A549 (cell line): ENCODE measurements at regions not wholly inside any gene's neighbourhood (a gene's known extent, or its start where the extent isn't known, plus 50 kb on each side); places are given as distances from the start of the nearest gene placed in this dataset.

Source experiments
- ATAC-seq, 2 experiments: fragments of 200-7000 bp in 1 of 2; fragments of >200 bp in 1 of 2; cut with Nextera tagmentation in 1 of 2; cut with Tn5 transposase in 1 of 2; 3 replicates each; pipeline versions ENCODE4 v1.8.0 to v1.9.1; 2018 to 2020; ENCODE audit warnings: mild to moderate bottlenecking in 1 of 2, moderate library complexity in 1 of 2
- CTCF ChIA-PET: fragments of 300-600 bp; sonication (Branson Sonifier 250); formaldehyde crosslinking; extraction: SDS; loops from one replicate; lab custom pipeline; 2021; ENCODE audit warnings: antibody characterized with exemption, inconsistent platforms; lab: Yijun Ruan, JAX
- POLR2A ChIA-PET: fragments of 350-600 bp; formaldehyde crosslinking; extraction: SDS; loops from one replicate; lab custom pipeline; 2021; ENCODE audit warnings: antibody characterized with exemption, inconsistent platforms; lab: Yijun Ruan, JAX
- DNase-seq, 2 experiments: peaks; one replicate each; pipeline versions ENCODE4 v3.0.0 to v3.0.0-alpha.2; 2011 to 2016; ENCODE audit warnings: low read depth in 1 of 2, low spot score in 1 of 2
- FAIRE-seq: peaks from 2 replicates; lab custom pipeline; 2011; peaks lifted over from hg19 to GRCh38; lab: Jason Lieb, UNC
- H3K27ac ChIP-seq, 2 experiments: fragments of >200 bp; sonication (Bioruptor Twin); formaldehyde crosslinking; 3 replicates each; pipeline ENCODE4 v1.5.1; 2016 to 2017
- H3K4me1 ChIP-seq: fragments of >200 bp; sonication (Bioruptor Twin); formaldehyde crosslinking; 3 replicates; pipeline ENCODE4 v1.6.1; 2016
- H3K4me2 ChIP-seq: fragments of >200 bp; sonication (Bioruptor Twin); formaldehyde crosslinking; 3 replicates; pipeline ENCODE4 v1.6.1; 2016
- H3K4me3 ChIP-seq: fragments of >200 bp; sonication (Bioruptor Twin); formaldehyde crosslinking; 3 replicates; pipeline ENCODE4 v1.5.1; 2016
- H3K9me3 ChIP-seq: fragments of >200 bp; sonication (Bioruptor Twin); formaldehyde crosslinking; 3 replicates; pipeline ENCODE4 v1.6.1; 2016
- CBX8 ChIP-seq: fragments of 200-600 bp; sonication (generic); IDR thresholded peaks from 2 replicates; pipeline ENCODE4 v1.6.1; 2016
- EHF ChIP-seq: fragments of 250-450 bp; sonication (Bioruptor Pico); IDR thresholded peaks from 2 replicates; pipeline ENCODE4 v1.5.0; 2020; ENCODE audit warnings: mild to moderate bottlenecking
- EP300 ChIP-seq, 2 experiments: fragments of >200 bp; sonication (Bioruptor Twin); formaldehyde crosslinking; IDR thresholded peaks; 2 replicates in 1 of 2; 3 replicates in 1 of 2; pipeline ENCODE4 v1.6.1; 2016 to 2017
- FOSB ChIP-seq: fragments of 250-450 bp; sonication (Bioruptor Pico); IDR thresholded peaks from 2 replicates; pipeline ENCODE4 v1.5.0; 2020; ENCODE audit warnings: mild to moderate bottlenecking, moderate library complexity
- FOSL2 ChIP-seq, 2 experiments: fragments of 450-650 bp in 1 of 2; fragments of >200 bp in 1 of 2; sonication (Bioruptor Twin) in 1 of 2; formaldehyde crosslinking; IDR thresholded peaks; 2 replicates each; pipeline versions ENCODE4 v1.5.0 to v1.6.1; 2016 to 2020; ENCODE audit warnings: mild to moderate bottlenecking in 1 of 2, moderate library complexity in 1 of 2
- FOXS1 ChIP-seq: fragments of 250-450 bp; sonication (Bioruptor Pico); IDR thresholded peaks from 2 replicates; pipeline ENCODE4 v1.5.0; 2020; ENCODE audit warnings: mild to moderate bottlenecking, moderate library complexity
- GATA3 ChIP-seq: IDR thresholded peaks from 2 replicates; pipeline ENCODE4 v1.6.1; 2012; ENCODE audit warnings: borderline replicate concordance
- HDAC2 ChIP-seq: fragments of 200-600 bp; sonication (generic); IDR thresholded peaks from 2 replicates; pipeline ENCODE4 v1.6.1; 2016
- HOXA7 ChIP-seq: fragments of 250-450 bp; sonication (Bioruptor Pico); IDR thresholded peaks from 2 replicates; pipeline ENCODE4 v1.5.0; 2020; ENCODE audit warnings: mild to moderate bottlenecking, moderate library complexity
- HOXB5 ChIP-seq: fragments of 250-450 bp; sonication (Bioruptor Pico); IDR thresholded peaks from 2 replicates; pipeline ENCODE4 v1.5.0; 2020; ENCODE audit warnings: mild to moderate bottlenecking, moderate library complexity
- JUN ChIP-seq, 2 experiments: fragments of >200 bp; sonication (Bioruptor Twin); formaldehyde crosslinking; IDR thresholded peaks; 2 replicates in 1 of 2; 3 replicates in 1 of 2; pipeline ENCODE4 v1.6.1; 2016 to 2017
- KDM5A ChIP-seq: fragments of 200-600 bp; sonication (generic); IDR thresholded peaks from 2 replicates; pipeline ENCODE4 v1.6.1; 2016; ENCODE audit warnings: antibody characterized with exemption, mild to moderate bottlenecking
- MYC ChIP-seq: IDR thresholded peaks from 2 replicates; pipeline ENCODE4 v1.6.1; 2012; ENCODE audit warnings: mild to moderate bottlenecking, inconsistent platforms, low read length, improper control_type of control experiment, borderline replicate concordance
- NFE2L2 ChIP-seq: fragments of 150-350 bp; conservative IDR thresholded peaks from 2 replicates; pipeline ENCODE4 v1.6.1; 2014; ENCODE audit warnings: low read length
- NPAS2 ChIP-seq: fragments of 250-450 bp; sonication (Bioruptor Pico); IDR thresholded peaks from 2 replicates; pipeline ENCODE4 v1.8.0; 2022; ENCODE audit warnings: mild to moderate bottlenecking, moderate library complexity, borderline replicate concordance
- NR3C1 ChIP-seq: fragments of >200 bp; sonication (Bioruptor Twin); formaldehyde crosslinking; IDR thresholded peaks from 3 replicates; pipeline ENCODE4 v1.6.1; 2017
- POLR2AphosphoS2 ChIP-seq: conservative IDR thresholded peaks from 2 replicates; pipeline ENCODE4 v1.6.1; 2012; ENCODE audit warnings: low read length, improper control_type of control experiment, inconsistent platforms
- RARB ChIP-seq: fragments of 250-450 bp; sonication (Bioruptor Pico); IDR thresholded peaks from 2 replicates; pipeline ENCODE4 v1.8.0; 2021; ENCODE audit warnings: mild to moderate bottlenecking, moderate library complexity
- RCOR1 ChIP-seq: fragments of 150-350 bp; IDR thresholded peaks from 2 replicates; pipeline ENCODE4 v1.6.1; 2014; ENCODE audit warnings: antibody characterized with exemption, low read length, low read depth
- RNF2 ChIP-seq: fragments of 200-600 bp; sonication (generic); IDR thresholded peaks from 2 replicates; pipeline ENCODE4 v1.6.1; 2016; ENCODE audit warnings: low read depth, mild to moderate bottlenecking, antibody characterized with exemption, moderate library complexity, borderline replicate concordance
- WGBS: methylation state at CpG from one replicate; pipeline ENCODE4 v1.1.6; 2017; ENCODE audit errors: missing lambda C conversion rate; 5-methylcytosine and 5-hydroxymethylcytosine counted together
- TF ChIP-seq, protein P1 (sequence below): fragments of 150-350 bp; IDR thresholded peaks from 2 replicates; pipeline ENCODE4 v1.6.1; 2014; ENCODE audit warnings: low read depth, mild to moderate bottlenecking, low read length
- TF ChIP-seq, protein P2 (sequence below): fragments of 450-650 bp; IDR thresholded peaks from 2 replicates; pipeline ENCODE4 v1.6.1; 2014; ENCODE audit warnings: antibody characterized with exemption
- TF ChIP-seq, protein P3 (sequence below): fragments of 200-600 bp; sonication (generic); IDR thresholded peaks from 2 replicates; pipeline ENCODE4 v1.6.1; 2016; ENCODE audit warnings: antibody characterized with exemption, mild to moderate bottlenecking, moderate library complexity

DNA sequence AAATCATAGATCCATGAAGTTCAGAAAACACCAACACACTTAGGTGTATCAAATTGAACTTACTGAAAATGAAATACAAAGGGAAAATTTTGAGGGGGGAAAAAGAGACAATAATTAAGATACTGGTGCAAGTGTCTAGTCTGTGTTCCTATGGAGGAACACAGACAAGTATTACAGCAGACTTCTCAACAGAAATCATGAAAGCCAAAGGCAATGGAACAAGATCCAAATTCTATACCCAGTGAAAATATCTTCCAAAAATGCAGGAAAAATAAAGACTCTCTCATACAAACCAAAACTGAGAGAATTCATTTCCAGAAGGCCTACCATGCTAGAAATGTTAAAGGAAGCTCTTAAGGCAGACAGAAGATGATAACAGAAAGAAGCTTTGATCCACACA lies 63.1 kb downstream of the NRN1 start:
- H3K9me3 ChIP-seq = no peaks in the 10 kb centered on the region
- H3K4me2 ChIP-seq = no peak overlapping the region
- POLR2A ChIA-PET = no interaction called here
- TF ChIP-seq POLR2AphosphoS2 (no peak), EP300 (IDR thresholded peaks at IDR 0.05) (no peak), JUN (IDR thresholded peaks at IDR 0.05) (no peak), NFE2L2 (no peak), RARB (no peak), CBX8 (no peak), NPAS2 (no peak), FOSB (CRISPR knock-in tag) (no peak), NR3C1 (no peak)
- TF ChIP-seq, protein P1, sequence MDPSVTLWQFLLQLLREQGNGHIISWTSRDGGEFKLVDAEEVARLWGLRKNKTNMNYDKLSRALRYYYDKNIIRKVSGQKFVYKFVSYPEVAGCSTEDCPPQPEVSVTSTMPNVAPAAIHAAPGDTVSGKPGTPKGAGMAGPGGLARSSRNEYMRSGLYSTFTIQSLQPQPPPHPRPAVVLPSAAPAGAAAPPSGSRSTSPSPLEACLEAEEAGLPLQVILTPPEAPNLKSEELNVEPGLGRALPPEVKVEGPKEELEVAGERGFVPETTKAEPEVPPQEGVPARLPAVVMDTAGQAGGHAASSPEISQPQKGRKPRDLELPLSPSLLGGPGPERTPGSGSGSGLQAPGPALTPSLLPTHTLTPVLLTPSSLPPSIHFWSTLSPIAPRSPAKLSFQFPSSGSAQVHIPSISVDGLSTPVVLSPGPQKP = no peak
- TF ChIP-seq, protein P2, sequence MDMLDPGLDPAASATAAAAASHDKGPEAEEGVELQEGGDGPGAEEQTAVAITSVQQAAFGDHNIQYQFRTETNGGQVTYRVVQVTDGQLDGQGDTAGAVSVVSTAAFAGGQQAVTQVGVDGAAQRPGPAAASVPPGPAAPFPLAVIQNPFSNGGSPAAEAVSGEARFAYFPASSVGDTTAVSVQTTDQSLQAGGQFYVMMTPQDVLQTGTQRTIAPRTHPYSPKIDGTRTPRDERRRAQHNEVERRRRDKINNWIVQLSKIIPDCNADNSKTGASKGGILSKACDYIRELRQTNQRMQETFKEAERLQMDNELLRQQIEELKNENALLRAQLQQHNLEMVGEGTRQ = no peak
- TF ChIP-seq, all 56 proteins: peak for 0
- DNase-seq (no peak), FAIRE-seq (no peak), ATAC-seq (no peak)
- H3K4me3 ChIP-seq = no peak overlapping the region
- H3K4me1 ChIP-seq = no peaks in the 10 kb centered on the region
- CTCF ChIA-PET = no interaction called here
- no peak overlapping the region for H3K27ac ChIP-seq

DNA sequence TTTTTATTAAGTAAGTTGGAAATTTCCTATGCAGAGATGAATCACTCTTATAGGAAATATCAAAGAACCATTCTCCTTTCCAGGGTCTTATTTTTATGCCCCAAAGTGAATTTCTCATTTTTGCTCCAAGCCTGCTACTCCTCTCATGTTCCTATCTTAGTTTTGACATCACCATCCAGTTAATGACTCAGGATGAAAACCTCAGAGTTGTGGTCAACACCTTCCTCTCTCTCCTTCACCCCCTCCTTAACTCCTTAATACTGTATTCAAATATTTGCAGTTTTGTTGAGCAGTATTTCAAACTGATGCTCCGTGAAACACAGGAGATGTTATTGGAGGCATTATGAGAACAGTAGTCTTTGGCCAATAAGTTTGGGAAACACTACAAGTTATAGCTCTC lies 64.1 kb downstream of the NRN1 start:
- no peak for ATAC-seq
- Histone ChIP-seq H3K27ac (no peak overlapping the region), H3K4me2 (no peak overlapping the region), H3K9me3 (no peaks in the 10 kb centered on the region), H3K4me3 (no peak overlapping the region), H3K4me1 (no peaks in the 10 kb centered on the region)
- POLR2A ChIA-PET = no interaction called here
- FAIRE-seq = no peak
- DNase-seq = no peak
- 35% methylated on average over 1 of the region's 1 CpG for WGBS
- CTCF ChIA-PET = interaction anchor here (1.2 kb wide), 1 partner anchor 13 kb away, joined by 3 read pairs; no protein-coding TSS in a partner anchor
- TF ChIP-seq EHF = no peak
- no peak for TF ChIP-seq FOXS1 (CRISPR knock-in tag)
- no peak for TF ChIP-seq HOXA7 (CRISPR knock-in tag)
- no peak for TF ChIP-seq NFE2L2
- TF ChIP-seq, protein P3, sequence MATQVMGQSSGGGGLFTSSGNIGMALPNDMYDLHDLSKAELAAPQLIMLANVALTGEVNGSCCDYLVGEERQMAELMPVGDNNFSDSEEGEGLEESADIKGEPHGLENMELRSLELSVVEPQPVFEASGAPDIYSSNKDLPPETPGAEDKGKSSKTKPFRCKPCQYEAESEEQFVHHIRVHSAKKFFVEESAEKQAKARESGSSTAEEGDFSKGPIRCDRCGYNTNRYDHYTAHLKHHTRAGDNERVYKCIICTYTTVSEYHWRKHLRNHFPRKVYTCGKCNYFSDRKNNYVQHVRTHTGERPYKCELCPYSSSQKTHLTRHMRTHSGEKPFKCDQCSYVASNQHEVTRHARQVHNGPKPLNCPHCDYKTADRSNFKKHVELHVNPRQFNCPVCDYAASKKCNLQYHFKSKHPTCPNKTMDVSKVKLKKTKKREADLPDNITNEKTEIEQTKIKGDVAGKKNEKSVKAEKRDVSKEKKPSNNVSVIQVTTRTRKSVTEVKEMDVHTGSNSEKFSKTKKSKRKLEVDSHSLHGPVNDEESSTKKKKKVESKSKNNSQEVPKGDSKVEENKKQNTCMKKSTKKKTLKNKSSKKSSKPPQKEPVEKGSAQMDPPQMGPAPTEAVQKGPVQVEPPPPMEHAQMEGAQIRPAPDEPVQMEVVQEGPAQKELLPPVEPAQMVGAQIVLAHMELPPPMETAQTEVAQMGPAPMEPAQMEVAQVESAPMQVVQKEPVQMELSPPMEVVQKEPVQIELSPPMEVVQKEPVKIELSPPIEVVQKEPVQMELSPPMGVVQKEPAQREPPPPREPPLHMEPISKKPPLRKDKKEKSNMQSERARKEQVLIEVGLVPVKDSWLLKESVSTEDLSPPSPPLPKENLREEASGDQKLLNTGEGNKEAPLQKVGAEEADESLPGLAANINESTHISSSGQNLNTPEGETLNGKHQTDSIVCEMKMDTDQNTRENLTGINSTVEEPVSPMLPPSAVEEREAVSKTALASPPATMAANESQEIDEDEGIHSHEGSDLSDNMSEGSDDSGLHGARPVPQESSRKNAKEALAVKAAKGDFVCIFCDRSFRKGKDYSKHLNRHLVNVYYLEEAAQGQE = no peak

DNA sequence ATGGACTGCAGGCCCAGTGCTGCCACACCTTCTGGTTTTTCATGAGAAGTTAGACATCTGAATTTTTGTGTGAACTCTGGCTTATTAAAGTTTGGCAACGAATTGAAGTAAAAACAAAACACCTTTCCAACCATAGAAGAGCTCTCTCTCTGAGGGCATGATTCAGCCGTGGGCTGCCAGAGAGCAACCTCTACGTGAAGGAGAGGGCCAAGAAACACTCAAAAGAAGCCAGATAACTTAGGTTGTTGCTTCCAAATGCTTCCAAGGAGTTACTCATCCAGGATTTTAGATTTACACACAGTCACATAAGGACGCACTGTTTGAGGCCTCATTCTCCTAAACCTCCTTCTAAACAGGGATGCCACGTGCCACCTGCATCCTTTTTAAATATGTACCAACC lies 65.5 kb downstream of the NRN1 start:
- TF ChIP-seq CBX8 (no peak), HOXB5 (CRISPR knock-in tag) (no peak), FOSL2 (IDR thresholded peaks at IDR 0.05) (no peak), FOSL2 (CRISPR knock-in tag; IDR thresholded peaks at IDR 0.05) (no peak), MYC (no peak), KDM5A (no peak), FOSB (CRISPR knock-in tag) (no peak), HDAC2 (no peak), RNF2 (no peak), GATA3 (no peak), JUN (IDR thresholded peaks at IDR 0.05) (no peak), RCOR1 (no peak), RARB (no peak)
- TF ChIP-seq, protein P3 = no peak
- no peaks in the 10 kb centered on the region for H3K9me3 ChIP-seq
- H3K27ac ChIP-seq = no peak overlapping the region
- DNase-seq = no peak
- no peak overlapping the region for H3K4me3 ChIP-seq
- no peak overlapping the region for H3K4me2 ChIP-seq
- ChIA-PET CTCF (interaction anchor here (1.0 kb wide), 1 partner anchor 11 kb away, joined by 3 read pairs; no protein-coding TSS in a partner anchor), POLR2A (no interaction called here)
- no peak for FAIRE-seq
- ATAC-seq = no peak
- H3K4me1 ChIP-seq = no peaks in the 10 kb centered on the region
- 20% methylated on average over 5 of the region's 5 CpGs for WGBS
